ENCODE measurements at regions not wholly inside any gene's neighbourhood (a gene's known extent, or its start where the extent isn't known, plus 50 kb on each side); places are given as distances from the start of the nearest gene placed in this dataset.

- TF ChIP-seq, protein P1, sequence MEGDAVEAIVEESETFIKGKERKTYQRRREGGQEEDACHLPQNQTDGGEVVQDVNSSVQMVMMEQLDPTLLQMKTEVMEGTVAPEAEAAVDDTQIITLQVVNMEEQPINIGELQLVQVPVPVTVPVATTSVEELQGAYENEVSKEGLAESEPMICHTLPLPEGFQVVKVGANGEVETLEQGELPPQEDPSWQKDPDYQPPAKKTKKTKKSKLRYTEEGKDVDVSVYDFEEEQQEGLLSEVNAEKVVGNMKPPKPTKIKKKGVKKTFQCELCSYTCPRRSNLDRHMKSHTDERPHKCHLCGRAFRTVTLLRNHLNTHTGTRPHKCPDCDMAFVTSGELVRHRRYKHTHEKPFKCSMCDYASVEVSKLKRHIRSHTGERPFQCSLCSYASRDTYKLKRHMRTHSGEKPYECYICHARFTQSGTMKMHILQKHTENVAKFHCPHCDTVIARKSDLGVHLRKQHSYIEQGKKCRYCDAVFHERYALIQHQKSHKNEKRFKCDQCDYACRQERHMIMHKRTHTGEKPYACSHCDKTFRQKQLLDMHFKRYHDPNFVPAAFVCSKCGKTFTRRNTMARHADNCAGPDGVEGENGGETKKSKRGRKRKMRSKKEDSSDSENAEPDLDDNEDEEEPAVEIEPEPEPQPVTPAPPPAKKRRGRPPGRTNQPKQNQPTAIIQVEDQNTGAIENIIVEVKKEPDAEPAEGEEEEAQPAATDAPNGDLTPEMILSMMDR (IDR thresholded peaks at IDR 0.05), result no peak
- TF ChIP-seq POLR2A (IDR thresholded peaks at IDR 0.05), result no peak
Observed at GRCh38 chr16:85550953-85551924, 61.9 kb upstream of the GSE1 start.
